GM04504 (cell line): ENCODE measurements at regions not wholly inside any gene's neighbourhood (a gene's known extent, or its start where the extent isn't known, plus 50 kb on each side); places are given as distances from the start of the nearest gene placed in this dataset.

Source experiments
- DNase-seq: peaks from one replicate; pipeline ENCODE4 v3.0.0-alpha.2; 2012; ENCODE audit warnings: low read depth

- no peak for DNase-seq
These were observed 391.2 kb downstream of the BCAT1 start for GRCh38 chr12:24557738-24558137.

DNA sequence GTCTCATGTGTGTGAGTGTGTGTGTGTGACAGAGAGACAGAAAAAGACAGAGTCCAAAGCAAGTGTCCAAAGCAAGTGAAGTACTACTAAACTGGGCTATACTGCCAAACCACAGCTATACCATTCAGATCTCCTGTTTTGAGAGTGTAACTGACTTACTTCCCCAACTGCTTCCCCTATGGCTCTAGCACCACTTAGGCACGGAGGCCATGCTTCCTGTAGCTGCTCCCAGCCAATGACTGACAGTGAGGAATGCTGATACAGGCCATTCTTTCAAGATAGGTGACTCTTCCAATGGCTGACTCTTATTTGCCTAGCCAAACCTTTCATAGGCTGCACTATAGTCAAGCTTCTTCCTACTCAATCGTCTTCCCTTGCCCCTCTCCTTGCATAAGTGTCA is 393.2 kb downstream of the BCAT1 start:
- no peak for DNase-seq

GRCh38 chr12:24554612-24555295 is 394.1 kb downstream of the BCAT1 start:
- no peak for DNase-seq

GRCh38 chr12:24553259-24553658 is 395.6 kb downstream of the BCAT1 start:
- DNase-seq, result no peak

GRCh38 chr12:24551163-24551786 is 397.6 kb downstream of the BCAT1 start:
- DNase-seq, result no peak

DNA sequence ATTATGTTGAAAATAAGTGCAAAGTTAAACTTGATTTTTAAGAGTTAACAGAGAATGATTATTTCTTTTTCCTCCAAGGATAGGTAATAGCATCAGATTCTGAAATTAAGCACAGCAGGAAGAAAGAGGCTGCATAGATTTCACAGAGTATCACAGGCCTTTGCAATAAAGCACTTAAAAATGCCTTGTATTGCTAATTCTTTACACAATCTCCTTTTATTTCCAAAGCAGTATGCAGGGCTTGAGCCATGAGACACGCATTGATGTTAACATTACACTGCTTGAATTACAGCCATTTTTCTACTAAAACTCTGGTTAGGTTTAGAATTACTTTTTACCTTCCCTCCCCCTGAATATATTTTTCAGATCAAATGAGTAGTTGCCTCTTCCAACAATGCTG is 398.3 kb downstream of the BCAT1 start:
- no peak for DNase-seq

DNA sequence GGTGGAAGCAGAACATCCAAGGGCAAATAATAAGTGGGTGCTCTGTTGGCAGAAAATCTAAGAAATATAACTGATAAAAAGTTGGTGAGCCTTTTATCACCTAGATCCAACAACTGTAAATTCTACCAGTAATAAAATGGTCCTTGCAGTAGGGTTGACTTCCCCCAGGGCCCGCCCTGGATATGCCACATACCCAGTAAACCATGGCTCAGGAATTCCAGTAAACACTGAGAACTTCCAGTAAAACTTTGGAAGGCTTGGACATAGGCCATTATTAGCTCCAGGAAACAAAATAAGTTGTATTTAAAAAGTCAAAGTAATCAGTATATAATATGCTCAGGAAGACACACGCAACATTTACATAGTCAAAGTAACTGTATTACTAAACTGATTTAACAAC is 402.2 kb downstream of the BCAT1 start:
- no peak for DNase-seq

- no peak for DNase-seq
These were observed 402.8 kb downstream of the BCAT1 start for GRCh38 chr12:24546084-24546483.

- DNase-seq, result no peak
These were observed 404.5 kb downstream of the BCAT1 start for GRCh38 chr12:24544368-24544767.

DNA sequence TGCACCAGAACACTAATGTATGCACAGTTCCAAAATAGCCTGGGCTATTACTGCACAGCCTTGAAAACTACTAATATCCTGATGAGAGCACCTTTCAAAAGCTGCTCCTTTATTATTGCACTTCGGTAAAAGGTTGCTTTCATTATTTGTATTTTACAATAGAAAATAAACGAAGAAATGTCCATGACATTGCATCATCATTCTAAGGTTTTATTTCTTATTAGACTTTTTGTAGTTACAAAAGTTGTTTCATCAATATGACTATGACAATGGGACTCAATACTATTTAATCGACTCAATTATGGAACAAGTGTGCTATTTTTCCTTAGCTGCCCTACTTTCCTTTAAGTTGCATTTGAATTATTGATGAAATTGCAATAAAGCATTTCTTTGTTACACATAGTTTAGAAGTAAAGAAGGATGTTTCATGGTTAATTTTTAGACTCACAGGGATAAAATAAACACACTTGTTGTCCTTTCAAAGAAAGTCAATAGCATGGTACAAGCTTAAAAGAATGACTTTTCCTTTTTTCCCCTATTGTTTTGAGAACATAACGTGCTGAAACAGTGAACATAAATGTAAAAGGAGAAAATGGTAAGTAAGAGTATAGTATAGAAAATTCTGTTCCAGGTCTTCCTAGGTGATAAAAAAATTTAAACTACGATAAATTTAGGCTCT is 407.6 kb downstream of the BCAT1 start:
- DNase-seq, result no peak

DNA sequence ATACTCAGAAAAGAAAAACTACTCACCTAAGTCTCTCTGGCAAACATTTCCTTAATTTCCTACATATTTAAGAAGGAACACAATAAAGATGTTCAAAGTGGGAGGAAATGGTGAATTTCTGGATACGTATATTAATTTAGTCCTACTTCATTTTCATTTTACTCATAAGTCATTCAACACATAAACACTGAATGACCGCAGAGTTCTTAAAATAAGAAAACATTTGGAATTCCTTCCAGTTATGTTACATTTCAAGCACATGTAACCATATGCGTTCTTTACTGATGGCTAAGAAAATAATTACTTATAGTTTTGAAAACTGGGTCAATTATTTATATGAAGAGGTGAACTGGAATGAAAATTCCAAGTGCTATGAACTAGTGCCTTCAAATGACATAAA is 409.3 kb downstream of the BCAT1 start:
- DNase-seq, result no peak

GRCh38 chr12:24537083-24537860 is 411.6 kb downstream of the BCAT1 start:
- DNase-seq, result no peak

DNA sequence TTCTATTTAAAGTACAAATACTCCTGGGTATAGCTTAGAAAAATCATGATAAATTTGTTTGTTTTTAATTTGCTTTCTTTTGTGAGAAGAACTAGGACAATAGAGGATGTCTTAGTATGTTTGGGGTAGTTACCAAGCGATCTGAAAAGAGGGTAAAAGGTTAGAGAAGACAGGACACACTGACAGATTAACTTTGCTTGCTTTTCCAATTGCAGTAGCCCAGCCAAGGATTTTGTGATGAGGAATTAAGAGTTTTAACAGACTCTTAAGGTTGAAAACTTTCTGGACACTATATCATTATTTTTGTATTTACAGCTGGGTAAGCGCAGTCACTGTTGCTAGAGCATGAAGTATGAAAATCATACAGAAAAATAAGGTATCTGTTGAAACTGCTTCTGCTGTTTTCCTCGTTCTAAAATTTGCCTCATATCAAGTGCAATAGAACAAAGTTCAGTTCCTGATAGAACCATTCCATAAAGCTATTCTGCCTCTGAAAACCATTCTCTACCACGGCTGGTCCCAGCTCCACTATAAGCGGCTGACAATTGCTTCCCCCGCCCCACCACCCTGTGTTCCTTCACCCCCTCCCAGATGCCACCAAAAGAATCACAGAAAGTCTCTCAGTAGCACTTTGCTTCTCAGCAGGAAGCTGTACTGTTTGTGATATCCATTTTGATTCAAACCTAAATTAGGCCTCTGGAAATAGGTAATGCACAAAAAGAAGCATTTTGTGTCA is 413.4 kb downstream of the BCAT1 start:
- no peak for DNase-seq

- no peak for DNase-seq
These were observed 414.3 kb downstream of the BCAT1 start for GRCh38 chr12:24534622-24535021.

DNA sequence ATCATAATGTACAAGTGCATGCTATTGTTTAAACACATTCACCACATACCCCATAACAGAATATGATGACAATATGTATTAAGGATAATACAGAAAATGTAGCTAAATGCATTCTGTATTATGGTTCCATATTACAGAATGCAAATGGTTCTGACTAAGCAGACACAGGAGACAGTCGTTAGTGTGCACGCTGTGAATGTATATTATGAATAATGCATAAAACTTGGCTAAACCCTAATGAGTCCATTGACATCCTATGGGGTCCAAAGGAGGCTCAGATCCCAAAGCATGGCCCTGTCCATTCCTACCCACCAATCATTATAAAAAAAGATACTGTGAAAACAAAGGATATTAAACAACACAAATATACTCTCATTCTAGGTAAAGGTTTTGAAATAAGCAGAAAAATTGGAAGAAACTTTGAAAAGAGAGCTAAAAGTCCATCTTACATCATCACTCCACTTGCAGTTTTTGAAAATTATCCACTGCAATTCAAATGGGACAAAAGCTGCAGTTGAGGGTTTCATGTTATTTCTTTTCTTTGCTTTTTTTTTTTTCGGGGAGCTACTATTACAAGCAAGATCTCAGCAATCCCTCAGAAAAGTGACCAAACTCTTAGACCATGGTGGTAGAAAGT is 415.1 kb downstream of the BCAT1 start:
- no peak for DNase-seq

DNA sequence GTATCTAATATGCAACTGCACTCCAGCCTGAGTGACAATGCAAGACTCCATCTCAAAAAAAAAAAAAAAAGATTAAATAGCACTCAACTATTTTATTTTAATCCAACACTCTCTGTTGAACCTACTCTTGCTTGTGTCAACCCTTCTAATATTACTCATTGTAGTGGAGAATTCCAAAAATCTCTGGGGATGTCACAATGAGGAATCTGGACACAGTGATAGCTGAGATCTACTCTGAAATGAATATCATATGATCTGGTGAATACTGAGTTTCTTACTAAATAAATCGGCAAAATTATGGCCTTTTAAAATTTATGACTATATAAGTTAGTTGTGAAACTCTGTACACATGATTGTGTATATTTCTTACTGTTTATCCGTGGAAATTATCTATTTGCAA is 418.2 kb downstream of the BCAT1 start:
- no peak for DNase-seq

GRCh38 chr12:24527102-24527501 is 421.8 kb downstream of the BCAT1 start:
- no peak for DNase-seq

- no peak for DNase-seq
These were observed 426.2 kb downstream of the BCAT1 start for GRCh38 chr12:24522736-24523135.

DNA sequence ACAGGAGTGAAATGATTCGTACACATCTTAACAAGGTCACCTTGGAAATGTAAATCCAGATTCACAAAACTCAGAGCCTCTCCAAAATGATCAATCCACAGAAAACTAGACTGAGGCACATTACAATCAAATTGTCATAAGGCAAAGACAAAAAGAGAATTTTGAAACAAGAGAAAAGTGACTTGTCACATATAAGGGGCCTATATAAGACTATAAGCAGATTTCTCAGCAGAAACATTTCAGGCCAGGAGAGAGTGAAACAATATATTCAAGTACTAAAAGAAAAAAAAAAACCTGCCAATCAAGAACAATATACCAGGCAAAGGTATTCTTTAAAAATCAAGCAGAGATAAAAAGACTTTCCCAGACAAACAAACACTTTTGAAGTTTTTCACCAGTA is 429.1 kb downstream of the BCAT1 start:
- no peak for DNase-seq

DNA sequence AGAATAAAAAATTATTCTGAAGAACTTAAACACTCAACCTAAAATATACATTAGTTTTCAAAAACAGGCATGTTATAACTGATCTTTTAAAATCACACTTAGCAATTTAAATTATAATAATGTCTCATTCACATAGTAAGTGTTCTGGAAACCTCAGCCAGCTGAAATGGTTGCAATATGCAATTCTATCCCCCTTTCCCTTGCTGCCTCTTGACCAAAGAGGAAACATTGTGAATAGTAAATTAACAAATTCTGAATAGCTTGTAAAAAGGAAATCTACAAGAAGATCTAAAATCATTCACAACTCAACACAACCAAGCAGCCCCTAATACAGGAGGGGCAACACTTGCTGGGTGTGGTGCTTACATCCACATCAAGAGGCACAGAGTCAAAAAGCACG is 431.9 kb downstream of the BCAT1 start:
- DNase-seq, result no peak

GRCh38 chr12:24510581-24511125 is 438.2 kb downstream of the BCAT1 start:
- no peak for DNase-seq
